ENCODE measurements at regions not wholly inside any gene's neighbourhood (a gene's known extent, or its start where the extent isn't known, plus 50 kb on each side); places are given as distances from the start of the nearest gene placed in this dataset.

GRCh38 chr14:82719617-82720016 is 1186.0 kb upstream of the SEL1L start:
- no peak for DNase-seq (ENCODE audit: low spot score)

- no peak for DNase-seq (ENCODE audit: low spot score)
Observed at GRCh38 chr14:82720431-82720830, 1186.8 kb upstream of the SEL1L start.

GRCh38 chr14:82720946-82721345 is 1187.3 kb upstream of the SEL1L start:
- no peak for DNase-seq (ENCODE audit: low spot score)

- no peak for DNase-seq (ENCODE audit: low spot score)
Observed at GRCh38 chr14:82724316-82724715, 1190.7 kb upstream of the SEL1L start.

DNA sequence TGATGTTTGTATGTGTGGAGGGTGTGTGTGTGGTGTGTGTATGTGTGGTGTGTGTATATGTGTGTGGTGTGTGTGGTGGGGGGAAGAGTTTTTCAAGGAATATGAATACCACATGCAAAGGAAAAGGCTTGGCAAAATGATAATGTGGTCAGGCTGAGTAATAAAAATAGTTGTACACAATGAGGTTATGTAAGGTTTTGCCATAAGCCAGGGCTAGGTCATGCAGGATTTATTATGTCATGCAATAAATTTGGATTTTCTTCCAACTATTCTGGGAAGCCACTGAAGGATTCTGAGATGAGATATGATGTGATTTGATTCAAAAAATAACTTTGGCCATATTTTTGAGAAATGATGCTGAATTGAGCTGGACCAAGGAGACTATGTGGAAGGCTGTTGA is 1191.6 kb upstream of the SEL1L start:
- DNase-seq (ENCODE audit: low spot score): no peak

GRCh38 chr14:82731526-82731925 is 1197.9 kb upstream of the SEL1L start:
- no peak for DNase-seq (ENCODE audit: low spot score)

DNA sequence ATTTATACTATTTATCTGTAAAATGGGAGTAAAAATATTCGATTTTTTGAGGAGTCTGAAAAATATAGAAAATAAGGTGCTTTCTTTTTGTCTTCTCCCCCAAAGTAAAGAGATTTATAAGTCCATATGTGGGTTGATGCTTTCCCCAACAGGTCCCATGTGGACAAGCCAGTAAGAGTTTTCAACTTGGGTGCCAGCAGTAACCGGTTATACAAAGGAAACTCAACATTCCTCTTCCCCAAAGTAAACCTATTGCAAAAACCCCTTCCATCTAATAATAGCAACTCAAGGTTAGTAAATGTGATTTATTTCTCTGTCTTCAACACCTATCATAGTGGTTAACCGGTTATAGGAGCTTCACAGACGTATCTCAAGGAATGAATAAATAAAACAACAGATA is 1206.9 kb upstream of the SEL1L start:
- DNase-seq (ENCODE audit: low spot score): no peak

- no peak for DNase-seq (ENCODE audit: low spot score)
Observed at GRCh38 chr14:82755476-82755875, 1221.8 kb upstream of the SEL1L start.

GRCh38 chr14:82755923-82756322 is 1222.3 kb upstream of the SEL1L start:
- no peak for DNase-seq (ENCODE audit: low spot score)

DNA sequence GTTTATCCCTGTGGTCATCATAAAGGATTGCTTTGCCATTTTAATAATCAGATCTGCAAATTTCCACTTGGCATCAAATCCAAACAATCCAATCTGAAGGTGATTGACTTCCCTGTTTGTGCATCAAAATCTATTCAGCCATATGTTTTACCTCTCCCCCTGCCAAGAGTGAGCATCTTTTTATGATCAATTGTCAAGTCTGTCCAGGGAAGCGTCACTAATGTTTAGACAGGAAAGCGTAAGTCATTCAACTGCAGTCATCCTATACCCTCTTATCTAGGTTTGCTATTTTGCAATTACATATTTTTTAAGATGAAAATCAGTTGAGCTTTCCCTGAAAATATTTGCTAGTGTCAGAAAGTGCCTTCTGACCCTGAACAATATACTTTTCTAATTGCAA is 1224.1 kb upstream of the SEL1L start:
- DNase-seq (ENCODE audit: low spot score): no peak

DNA sequence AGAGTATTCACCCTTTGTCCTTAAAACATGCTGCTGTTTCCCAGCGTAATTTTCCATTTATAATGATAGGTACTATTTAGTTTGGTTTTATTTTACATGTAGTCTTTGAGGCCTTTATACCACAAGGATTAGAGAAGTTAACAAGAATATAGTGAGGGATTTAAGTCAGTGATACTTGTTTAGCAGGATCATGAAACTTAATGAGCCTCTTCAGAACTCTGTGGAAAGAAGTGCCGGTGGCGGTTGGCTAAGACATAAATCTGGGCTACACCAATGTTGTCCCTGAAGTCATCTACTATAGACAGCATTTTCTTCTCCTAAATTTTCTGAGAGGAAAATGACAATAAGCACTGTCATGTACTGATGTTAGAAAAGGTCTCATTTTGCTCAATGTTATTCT is 1226.0 kb upstream of the SEL1L start:
- DNase-seq (ENCODE audit: low spot score): no peak

GRCh38 chr14:82766123-82766522 is 1232.5 kb upstream of the SEL1L start:
- no peak for DNase-seq (ENCODE audit: low spot score)

DNA sequence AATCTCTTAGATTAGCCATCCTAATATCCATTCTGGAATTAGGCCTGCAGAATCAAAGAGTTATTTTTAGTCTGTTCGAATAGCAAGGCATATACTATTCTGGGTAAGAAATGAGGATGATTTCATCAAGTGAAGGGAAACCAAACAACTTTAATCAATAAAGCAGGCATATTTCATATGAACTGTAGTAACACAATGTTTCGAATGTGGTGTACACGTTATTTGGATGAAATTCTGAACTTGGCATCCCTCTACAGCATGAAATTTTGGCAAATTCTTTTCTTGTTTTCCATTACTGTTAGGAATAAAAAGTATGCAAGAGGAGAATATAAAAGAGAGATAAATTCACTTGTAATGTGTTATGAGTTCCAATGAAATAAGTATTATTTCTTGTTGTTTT is 1233.3 kb upstream of the SEL1L start:
- DNase-seq (ENCODE audit: low spot score): no peak

DNA sequence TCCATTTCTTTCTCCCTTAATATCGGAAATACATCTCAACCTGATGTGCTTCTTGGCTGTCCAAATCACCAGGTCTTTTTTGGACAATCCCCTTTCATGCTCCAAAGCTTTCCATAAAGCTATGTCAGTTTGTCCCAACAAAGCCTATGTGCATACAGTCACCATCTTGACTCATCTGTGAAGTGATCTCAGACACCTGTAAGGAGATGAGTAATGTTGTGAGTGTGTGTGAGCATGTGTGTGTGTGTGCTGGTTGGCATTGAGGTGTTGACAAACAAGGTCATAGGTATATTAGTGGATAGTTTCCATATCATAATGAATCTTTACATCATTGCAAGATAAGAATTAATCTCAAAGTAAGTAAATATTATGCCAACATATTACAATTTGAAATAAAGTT is 1243.3 kb upstream of the SEL1L start:
- no peak for DNase-seq (ENCODE audit: low spot score)

GRCh38 chr14:82778008-82778590 is 1244.4 kb upstream of the SEL1L start:
- no peak for DNase-seq (ENCODE audit: low spot score)

DNA sequence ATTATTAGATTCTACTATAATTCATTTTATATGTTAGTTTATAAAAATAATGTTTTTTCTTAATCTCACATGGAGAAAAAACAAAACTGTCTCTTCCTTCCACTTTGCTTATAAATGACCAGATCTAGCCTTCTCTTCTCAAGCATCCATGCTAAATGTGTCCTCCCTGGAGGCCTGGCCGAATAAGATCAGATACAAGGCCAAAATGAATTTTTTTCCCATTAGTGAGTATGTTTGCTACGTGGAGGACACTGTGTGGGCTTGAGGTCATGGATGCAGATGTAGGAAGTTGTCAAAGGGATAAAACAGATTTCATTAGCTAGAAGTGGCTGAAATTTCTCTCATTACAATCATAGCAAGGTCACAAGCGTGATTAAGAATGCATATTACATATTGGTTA is 1244.9 kb upstream of the SEL1L start:
- DNase-seq (ENCODE audit: low spot score): no peak

GRCh38 chr14:82779301-82779700 is 1245.6 kb upstream of the SEL1L start:
- no peak for DNase-seq (ENCODE audit: low spot score)

DNA sequence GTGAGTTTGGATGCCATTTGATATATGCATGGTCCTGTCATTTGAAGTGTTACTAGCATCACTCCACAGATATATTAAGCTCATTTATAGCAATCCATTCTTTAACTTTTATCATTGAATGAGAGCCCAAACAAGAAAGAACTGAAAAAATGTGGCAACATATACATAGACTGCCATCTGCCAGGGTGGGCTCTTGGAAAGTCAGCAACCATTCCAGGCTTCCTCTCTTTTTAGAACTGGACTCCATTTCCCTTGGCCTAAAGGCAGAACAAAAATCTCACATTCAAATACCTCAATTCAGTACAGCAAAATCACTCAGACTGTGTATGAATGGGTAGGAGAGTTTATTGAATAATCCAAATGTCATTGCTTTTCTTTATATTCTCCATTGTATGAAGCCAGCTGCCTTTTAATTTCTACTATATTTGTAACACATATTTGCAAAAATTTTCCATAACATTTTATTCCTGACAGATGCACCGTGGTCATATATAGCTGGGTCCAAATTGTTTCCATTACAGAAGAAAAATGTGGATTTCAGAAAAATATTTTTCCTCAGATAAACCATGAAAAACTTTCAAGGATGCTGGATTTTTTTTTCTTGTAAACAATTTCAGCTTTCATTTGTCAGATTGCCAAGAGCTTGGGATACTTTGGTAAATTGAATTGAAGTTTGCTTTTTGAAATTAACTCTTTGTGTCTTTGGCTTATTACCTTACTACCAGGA is 1252.3 kb upstream of the SEL1L start:
- no peak for DNase-seq (ENCODE audit: low spot score)

DNA sequence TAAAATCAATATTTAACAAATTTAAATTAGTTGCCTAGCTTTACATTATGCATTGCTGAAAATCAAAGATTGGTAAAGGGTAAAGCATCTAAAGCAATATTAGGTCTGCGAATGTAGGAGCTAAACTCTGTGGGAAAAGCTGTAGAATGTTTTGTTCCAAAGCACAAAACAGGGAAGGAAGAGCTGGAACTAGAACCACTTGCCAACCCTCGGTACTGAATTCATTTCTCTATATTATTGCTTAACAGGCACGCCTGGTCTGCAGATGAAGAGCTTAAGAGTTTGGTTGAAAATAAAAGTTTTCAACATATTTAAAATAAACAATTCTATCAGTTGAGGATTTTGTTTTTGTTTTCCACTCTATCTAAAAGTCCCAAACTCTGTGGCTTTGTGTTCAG is 1252.8 kb upstream of the SEL1L start:
- no peak for DNase-seq (ENCODE audit: low spot score)

DNA sequence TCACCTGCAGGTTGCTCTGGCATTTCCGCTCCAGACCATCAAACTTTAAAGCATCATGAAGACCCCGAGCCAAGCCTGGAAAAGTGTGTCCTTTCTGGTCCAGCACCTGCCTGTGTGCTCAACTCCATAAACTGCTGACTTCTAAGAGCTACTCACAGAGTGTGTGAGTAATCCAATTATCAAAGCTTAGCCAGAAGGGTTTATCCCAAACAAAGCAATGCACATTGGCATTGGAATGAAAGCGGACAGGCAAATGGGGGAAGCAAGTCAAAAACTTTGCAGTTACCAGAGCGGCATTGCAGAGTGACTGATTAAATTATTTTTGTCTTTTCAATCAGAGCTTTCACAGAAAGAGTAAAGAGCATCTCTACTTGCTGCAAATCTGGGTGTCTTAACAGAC is 1262.4 kb upstream of the SEL1L start:
- no peak for DNase-seq (ENCODE audit: low spot score)

DNA sequence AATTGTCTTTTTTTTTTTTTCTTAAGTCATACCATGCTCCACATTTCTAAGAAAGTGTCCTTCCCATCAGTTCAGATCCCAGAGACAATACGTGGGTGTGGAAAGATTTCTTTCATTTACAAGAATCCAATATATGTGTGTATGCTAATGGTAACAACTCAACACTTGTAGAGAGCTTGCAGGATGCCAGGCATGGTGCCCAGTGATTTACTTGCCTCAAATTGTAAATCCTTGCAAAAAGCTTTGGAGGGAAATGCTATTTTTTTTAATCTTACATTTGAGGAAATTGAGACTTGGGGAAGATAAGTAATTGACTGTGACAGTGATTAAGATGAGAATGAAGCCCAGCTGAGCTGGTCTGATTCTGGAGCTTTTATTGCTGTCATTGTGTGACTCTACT is 1264.6 kb upstream of the SEL1L start:
- DNase-seq (ENCODE audit: low spot score): no peak

- DNase-seq (ENCODE audit: low spot score): no peak
Observed at GRCh38 chr14:82805892-82806825, 1272.5 kb upstream of the SEL1L start.

DNA sequence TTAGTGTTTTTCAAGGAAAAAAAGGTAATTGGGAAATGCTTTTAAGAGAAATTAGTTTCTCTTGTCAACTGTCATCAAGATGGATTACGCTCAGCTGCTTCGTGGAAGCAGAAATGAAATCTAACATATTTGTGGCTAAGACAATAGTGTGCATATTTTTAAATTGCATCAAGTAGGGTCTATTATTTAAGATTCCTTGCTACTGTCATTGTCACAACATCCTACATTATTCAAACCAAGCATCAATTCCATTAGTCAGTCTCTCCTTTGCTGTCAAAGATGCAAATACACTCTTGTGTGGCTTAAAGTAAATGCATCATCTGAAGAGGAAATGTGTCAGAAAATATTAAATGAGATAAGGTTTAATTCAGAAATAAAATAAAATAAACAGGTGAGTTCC is 1277.6 kb upstream of the SEL1L start:
- no peak for DNase-seq (ENCODE audit: low spot score)

Measured in COLO829 (cell line).